ENCODE measurements at regions not wholly inside any gene's neighbourhood (a gene's known extent, or its start where the extent isn't known, plus 50 kb on each side); places are given as distances from the start of the nearest gene placed in this dataset.

DNA sequence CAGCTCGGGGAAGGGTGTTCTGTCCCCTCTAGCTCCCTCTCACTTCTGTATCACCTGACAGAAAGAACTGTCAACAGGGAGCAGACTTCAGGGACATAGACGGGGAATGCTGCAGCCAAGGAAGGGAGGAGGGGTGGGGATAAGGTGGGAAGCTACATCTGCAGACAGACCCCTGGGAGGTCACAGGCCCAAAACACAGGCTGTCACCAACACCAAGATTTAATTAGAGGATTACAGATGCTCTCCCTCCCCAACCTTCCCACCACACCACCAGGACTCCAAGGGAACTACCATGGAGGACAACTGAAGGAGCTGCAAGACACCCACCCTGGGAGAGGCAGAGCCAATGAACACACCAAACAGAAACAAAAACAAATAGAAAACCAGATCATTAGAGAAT is 425.2 kb upstream of the VSTM2A start:
- Histone ChIP-seq H3K9ac (ENCODE audit: low read depth, low read length, poor library complexity, severe bottlenecking) (no peak overlapping the region), H3K79me2 (ENCODE audit: insufficient read depth, low read length) (no peaks in the 10 kb centered on the region), H3K4me1 (ENCODE audit: insufficient read depth, low read length, poor library complexity, severe bottlenecking) (no peaks in the 10 kb centered on the region), H3K4me3 (ENCODE audit: low read length, poor library complexity, severe bottlenecking) (no peak overlapping the region), H2AFZ (ENCODE audit: low read length) (no peak overlapping the region), H3K9me2 (replicated peaks; ENCODE audit: low read depth, low read length) (no peaks in the 10 kb centered on the region), H3K36me3 (ENCODE audit: insufficient read depth, low read length) (no peaks in the 10 kb centered on the region), H3K27me3 (ENCODE audit: insufficient read depth, low read length, poor library complexity, severe bottlenecking) (no peaks in the 10 kb centered on the region), H3K4me2 (ENCODE audit: low read depth, low read length, poor library complexity, severe bottlenecking) (no peak overlapping the region), H3F3A (ENCODE audit: low read depth) (no peaks in the 10 kb centered on the region), H4K20me1 (ENCODE audit: insufficient read depth, low read length, poor library complexity, severe bottlenecking) (no peaks in the 10 kb centered on the region), H3K9me3 (ENCODE audit: insufficient read depth, low read depth, low read length) (no peaks in the 10 kb centered on the region)
- no peak for TF ChIP-seq EZH2phosphoT487 (IDR thresholded peaks at IDR 0.05; ENCODE audit: borderline replicate concordance)
- TF ChIP-seq, protein P1, sequence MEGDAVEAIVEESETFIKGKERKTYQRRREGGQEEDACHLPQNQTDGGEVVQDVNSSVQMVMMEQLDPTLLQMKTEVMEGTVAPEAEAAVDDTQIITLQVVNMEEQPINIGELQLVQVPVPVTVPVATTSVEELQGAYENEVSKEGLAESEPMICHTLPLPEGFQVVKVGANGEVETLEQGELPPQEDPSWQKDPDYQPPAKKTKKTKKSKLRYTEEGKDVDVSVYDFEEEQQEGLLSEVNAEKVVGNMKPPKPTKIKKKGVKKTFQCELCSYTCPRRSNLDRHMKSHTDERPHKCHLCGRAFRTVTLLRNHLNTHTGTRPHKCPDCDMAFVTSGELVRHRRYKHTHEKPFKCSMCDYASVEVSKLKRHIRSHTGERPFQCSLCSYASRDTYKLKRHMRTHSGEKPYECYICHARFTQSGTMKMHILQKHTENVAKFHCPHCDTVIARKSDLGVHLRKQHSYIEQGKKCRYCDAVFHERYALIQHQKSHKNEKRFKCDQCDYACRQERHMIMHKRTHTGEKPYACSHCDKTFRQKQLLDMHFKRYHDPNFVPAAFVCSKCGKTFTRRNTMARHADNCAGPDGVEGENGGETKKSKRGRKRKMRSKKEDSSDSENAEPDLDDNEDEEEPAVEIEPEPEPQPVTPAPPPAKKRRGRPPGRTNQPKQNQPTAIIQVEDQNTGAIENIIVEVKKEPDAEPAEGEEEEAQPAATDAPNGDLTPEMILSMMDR (conservative IDR thresholded peaks at IDR 0.05; ENCODE audit: low read length): no peak

DNA sequence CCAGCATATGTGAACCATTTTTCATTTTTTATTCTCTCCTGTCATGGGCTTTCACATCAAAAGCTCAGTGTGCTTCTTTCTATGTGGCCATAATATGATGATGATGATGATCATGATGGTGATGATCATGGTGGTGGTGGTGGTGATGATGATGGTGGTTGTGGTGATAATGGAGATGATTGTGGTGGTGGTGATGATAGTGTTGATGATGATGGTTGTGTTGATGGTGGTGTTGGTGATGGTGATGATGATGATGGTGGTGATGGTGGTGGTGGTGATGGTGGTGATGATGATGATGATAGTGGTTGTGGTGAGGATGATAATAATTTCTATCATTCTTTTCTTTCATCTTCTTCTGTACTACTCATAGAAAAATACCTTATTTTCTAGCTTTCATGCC is 413.1 kb upstream of the VSTM2A start:
- Histone ChIP-seq H3K4me2 (ENCODE audit: low read depth, low read length, poor library complexity, severe bottlenecking) (no peak overlapping the region), H3K79me2 (ENCODE audit: insufficient read depth, low read length) (no peaks in the 10 kb centered on the region), H3K4me3 (ENCODE audit: low read length, poor library complexity, severe bottlenecking) (no peak overlapping the region), H3F3A (ENCODE audit: low read depth) (no peaks in the 10 kb centered on the region), H3K9ac (ENCODE audit: low read depth, low read length, poor library complexity, severe bottlenecking) (no peak overlapping the region), H3K4me1 (ENCODE audit: insufficient read depth, low read length, poor library complexity, severe bottlenecking) (no peaks in the 10 kb centered on the region), H3K36me3 (ENCODE audit: insufficient read depth, low read length) (no peaks in the 10 kb centered on the region), H3K27me3 (ENCODE audit: insufficient read depth, low read length, poor library complexity, severe bottlenecking) (no peaks in the 10 kb centered on the region), H4K20me1 (ENCODE audit: insufficient read depth, low read length, poor library complexity, severe bottlenecking) (no peaks in the 10 kb centered on the region), H3K9me2 (replicated peaks; ENCODE audit: low read depth, low read length) (no peaks in the 10 kb centered on the region), H3K9me3 (ENCODE audit: insufficient read depth, low read depth, low read length) (no peaks in the 10 kb centered on the region), H2AFZ (ENCODE audit: low read length) (no peak overlapping the region)
- TF ChIP-seq EZH2phosphoT487 (IDR thresholded peaks at IDR 0.05; ENCODE audit: borderline replicate concordance): no peak
- TF ChIP-seq, protein P1 (conservative IDR thresholded peaks at IDR 0.05; ENCODE audit: low read length): no peak

DNA sequence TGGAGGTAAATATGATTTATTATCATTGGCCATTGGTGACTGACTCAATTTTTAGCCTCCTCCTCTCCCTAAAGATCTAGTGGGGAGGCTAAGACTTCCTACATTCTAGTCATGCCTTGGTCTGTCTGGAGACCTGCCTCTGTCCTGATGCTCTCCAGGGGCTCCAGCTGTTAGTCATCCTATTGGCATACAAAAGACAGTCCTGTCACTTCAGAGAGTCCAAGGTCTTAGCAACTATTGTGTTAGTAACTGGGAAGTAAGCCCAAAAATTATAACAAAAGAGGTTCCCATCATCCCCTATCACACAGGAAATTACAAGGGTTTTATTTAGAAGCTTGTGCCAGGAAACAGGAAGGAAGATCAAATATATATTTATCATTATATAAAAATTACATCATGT is 400.6 kb upstream of the VSTM2A start:
- no peaks in the 10 kb centered on the region for H3K27me3 ChIP-seq (ENCODE audit: insufficient read depth, low read length, poor library complexity, severe bottlenecking)
- H4K20me1 ChIP-seq (ENCODE audit: insufficient read depth, low read length, poor library complexity, severe bottlenecking): no peaks in the 10 kb centered on the region
- TF ChIP-seq, protein P1 (conservative IDR thresholded peaks at IDR 0.05; ENCODE audit: low read length): no peak
- no peak for TF ChIP-seq EZH2phosphoT487 (IDR thresholded peaks at IDR 0.05; ENCODE audit: borderline replicate concordance)
- no peaks in the 10 kb centered on the region for H3K79me2 ChIP-seq (ENCODE audit: insufficient read depth, low read length)
- no peak overlapping the region for H2AFZ ChIP-seq (ENCODE audit: low read length)
- H3F3A ChIP-seq (ENCODE audit: low read depth): no peaks in the 10 kb centered on the region
- no peaks in the 10 kb centered on the region for H3K9me3 ChIP-seq (ENCODE audit: insufficient read depth, low read depth, low read length)
- no peaks in the 10 kb centered on the region for H3K36me3 ChIP-seq (ENCODE audit: insufficient read depth, low read length)
- H3K4me1 ChIP-seq (ENCODE audit: insufficient read depth, low read length, poor library complexity, severe bottlenecking): no peaks in the 10 kb centered on the region
- no peak overlapping the region for H3K4me2 ChIP-seq (ENCODE audit: low read depth, low read length, poor library complexity, severe bottlenecking)
- H3K9me2 ChIP-seq (replicated peaks; ENCODE audit: low read depth, low read length): no peaks in the 10 kb centered on the region
- no peak overlapping the region for H3K4me3 ChIP-seq (ENCODE audit: low read length, poor library complexity, severe bottlenecking)
- H3K9ac ChIP-seq (ENCODE audit: low read depth, low read length, poor library complexity, severe bottlenecking): no peak overlapping the region

All from Loucy (cell line).